LNCAP (cell line): ENCODE measurements at regions not wholly inside any gene's neighbourhood (a gene's known extent, or its start where the extent isn't known, plus 50 kb on each side); places are given as distances from the start of the nearest gene placed in this dataset.

Source experiments
- CTCF ChIP-seq: fragments of 450-650 bp; IDR thresholded peaks from 2 replicates; pipeline ENCODE4 v1.5.1; 2017; ENCODE audit warnings: mild to moderate bottlenecking

DNA sequence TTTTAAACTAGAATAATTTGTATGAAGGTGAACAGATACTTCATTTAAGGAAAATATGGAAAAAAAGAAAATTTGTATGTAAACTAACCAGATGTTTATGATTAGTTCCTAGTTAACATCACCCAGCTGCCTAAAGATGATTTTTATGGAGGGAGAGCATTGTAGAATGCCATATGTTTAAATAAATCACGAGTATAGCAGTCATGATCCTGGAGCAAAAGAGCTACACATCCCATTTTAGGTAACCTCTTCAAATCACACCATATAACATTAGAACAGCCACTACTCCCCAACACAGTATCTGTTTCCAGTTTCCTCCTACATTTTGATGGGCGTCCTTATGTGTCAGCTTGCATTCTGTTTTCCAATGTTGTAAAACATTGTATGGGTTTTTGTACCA is 571.9 kb upstream of the FAM241A start:
- TF ChIP-seq CTCF, result no peak

- TF ChIP-seq CTCF, result no peak
Observed at GRCh38 chr4:111579767-111580166, 565.5 kb upstream of the FAM241A start.

DNA sequence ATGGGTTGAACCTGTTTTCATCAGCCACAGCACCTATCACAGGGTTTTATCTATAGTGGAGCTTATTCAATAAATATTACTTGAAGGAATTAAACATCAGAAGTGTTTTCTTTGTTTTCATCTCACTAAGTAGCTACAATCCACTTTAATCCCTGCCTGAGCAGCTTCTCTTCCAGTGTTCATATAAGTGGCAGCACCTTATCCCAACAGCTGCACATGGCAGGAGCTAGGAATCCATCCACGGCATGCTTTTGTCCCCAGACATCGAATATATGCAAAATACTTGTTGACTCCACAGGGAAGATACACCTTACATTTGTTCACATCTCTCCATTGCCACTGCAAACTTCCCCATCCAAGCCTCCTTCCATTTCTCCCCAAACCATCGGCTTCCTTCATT is 549.8 kb upstream of the FAM241A start:
- no peak for TF ChIP-seq CTCF

GRCh38 chr4:111596491-111596890 is 548.8 kb upstream of the FAM241A start:
- TF ChIP-seq CTCF, result no peak

GRCh38 chr4:111601671-111602070 is 543.6 kb upstream of the FAM241A start:
- no peak for TF ChIP-seq CTCF

DNA sequence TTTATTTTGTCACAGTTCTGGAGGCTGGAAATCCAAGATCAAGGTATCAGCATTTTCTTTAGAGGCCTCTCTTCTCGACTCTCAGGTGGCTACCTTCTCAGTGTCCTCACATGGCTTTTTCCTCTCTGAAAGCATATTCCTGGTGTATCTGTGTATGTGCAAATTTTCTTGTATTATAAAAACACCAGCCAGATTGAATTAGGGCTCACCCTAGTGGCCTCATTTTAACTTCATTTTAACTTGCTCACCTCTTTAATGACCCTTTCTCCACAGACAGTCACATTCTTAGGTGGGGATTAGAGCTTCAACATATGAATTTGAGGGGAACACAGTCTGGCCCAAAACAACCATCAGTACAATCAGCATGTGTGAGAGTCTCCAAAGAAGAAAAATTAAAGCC is 542.4 kb upstream of the FAM241A start:
- peak; percentile 17; the same call in 1 of the 2 replicates for TF ChIP-seq CTCF

DNA sequence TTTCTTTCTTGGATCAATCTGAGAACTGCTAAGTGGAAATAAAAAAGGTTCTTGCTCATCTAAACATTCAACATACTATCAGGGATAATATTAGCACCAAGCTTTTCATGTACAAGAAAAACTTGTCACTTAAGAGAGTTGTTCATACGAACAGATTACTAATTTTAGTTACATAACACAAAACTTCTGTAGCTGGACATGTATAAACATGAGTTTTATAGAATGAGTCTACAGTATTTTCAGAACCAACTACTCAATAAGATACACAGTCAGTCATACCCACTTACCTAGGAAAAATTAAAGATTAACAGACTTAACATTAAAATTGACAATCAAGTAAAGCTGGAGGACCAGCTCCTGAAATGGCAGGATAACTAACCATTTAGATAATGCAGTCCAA is 540.1 kb upstream of the FAM241A start:
- TF ChIP-seq CTCF, result no peak

GRCh38 chr4:111610681-111611080 is 534.6 kb upstream of the FAM241A start:
- no peak for TF ChIP-seq CTCF
